ENCODE measurements at regions not wholly inside any gene's neighbourhood (a gene's known extent, or its start where the extent isn't known, plus 50 kb on each side); places are given as distances from the start of the nearest gene placed in this dataset.
"Not testable (repeated sequence)": the region's sequence is repeated elsewhere in the genome, so short reads cannot be mapped to it uniquely, and the experiment has no call there.

- DNase-seq (ENCODE audit: low read depth) = not testable (repeated sequence)
These were observed 62.8 kb downstream of the RPS24 start for GRCh38 chr10:78096486-78096885.

DNA sequence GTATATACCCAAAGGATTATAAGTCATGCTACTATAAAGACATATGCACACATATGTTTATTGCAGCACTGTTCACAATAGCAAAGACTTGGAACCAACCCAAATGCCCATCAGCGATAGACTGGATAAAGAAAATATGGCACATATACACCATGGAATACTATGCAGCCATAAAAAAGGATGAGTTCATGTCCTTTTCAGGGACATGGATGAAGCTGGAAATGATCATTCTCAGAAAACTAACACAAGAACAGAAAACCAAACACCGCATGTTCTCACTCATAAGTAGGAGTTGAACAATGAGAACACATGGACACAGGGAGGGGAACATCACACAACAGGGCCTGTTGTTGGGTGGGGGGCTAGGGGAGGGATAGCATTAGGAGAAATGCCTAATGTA lies 68.9 kb downstream of the RPS24 start:
- not testable (repeated sequence) for DNase-seq (ENCODE audit: low read depth)

DNA sequence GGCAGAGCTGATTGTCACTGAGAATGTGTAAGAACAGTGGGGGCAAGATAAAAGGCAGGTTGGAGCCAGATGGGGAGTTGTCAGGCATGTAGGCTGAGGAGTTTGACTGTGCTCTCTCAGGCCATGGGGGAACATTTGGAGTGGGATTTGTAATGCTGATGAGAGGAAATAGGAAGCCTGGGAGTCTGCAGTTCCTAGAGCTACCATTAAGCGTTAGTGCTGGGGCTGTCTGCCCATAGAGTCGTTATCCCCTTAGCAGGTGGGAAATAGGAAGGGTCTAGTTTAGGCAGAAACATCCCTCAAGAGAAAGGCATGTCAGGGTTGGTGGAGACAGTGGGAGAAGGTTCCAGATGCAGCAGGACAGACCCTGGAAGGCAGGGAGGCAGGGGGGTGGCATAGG lies 75.5 kb downstream of the RPS24 start:
- no peak for DNase-seq (ENCODE audit: low read depth)

DNA sequence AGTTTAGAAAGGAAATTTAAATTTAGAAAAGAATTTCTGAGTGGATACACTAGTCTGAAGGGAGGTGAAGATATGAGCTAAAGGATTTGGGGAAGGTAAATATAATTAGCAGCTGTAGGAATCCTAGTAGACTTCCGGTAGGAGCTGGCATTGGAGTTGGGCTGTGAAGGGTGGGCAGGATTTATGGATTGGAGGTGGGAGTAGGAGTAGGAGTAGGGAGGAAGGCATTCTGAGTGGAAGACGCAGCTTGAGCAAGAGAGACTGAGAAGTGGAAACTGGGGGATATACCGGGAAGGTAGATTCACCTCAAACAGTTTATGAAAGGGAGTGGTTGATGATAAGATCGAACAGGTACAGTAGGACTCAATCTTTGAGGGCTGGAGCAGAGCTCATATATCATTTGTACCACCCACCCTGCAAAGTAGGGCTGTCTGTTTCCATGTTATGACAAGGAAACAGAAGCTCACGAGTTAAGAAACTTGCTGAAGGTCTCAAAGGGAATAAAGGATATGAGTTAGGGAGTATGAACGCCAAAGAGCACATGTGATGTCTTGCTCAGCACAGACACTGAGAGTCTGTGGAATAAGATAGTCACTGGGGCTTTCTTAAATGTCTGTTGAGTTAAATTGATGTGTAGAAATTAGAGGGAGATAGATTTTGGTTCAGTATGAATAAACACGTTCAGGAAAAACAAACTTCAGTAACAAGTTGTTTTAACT lies 81.6 kb downstream of the RPS24 start:
- DNase-seq (ENCODE audit: low read depth) = no peak

- DNase-seq (ENCODE audit: low read depth) = no peak
These were observed 82.7 kb downstream of the RPS24 start for GRCh38 chr10:78116361-78116760.

- DNase-seq (ENCODE audit: low read depth) = no peak
These were observed 84.9 kb downstream of the RPS24 start for GRCh38 chr10:78118591-78118990.

DNA sequence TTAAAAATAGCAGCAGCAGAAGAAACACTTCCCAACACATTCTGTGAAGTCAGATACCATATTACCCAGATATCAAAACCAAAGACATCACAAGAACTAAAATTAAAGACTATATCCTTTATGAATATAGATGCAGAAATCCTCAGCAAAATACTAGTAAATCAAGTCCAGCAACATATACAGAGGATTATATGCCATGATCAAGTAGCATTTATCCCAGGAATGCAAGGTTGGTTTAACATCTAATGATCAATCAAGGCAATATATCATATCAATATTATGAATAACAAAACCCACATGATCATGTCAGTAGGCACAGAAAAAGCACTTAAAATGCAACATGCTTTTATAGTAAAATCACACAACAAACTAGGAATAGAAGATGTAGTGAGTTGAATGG lies 88.1 kb downstream of the RPS24 start:
- no peak for DNase-seq (ENCODE audit: low read depth)

GRCh38 chr10:78124167-78124566 lies 90.5 kb downstream of the RPS24 start:
- DNase-seq (ENCODE audit: low read depth) = no peak

- DNase-seq (ENCODE audit: low read depth) = no peak
These were observed 95.5 kb downstream of the RPS24 start for GRCh38 chr10:78129211-78129610.

DNA sequence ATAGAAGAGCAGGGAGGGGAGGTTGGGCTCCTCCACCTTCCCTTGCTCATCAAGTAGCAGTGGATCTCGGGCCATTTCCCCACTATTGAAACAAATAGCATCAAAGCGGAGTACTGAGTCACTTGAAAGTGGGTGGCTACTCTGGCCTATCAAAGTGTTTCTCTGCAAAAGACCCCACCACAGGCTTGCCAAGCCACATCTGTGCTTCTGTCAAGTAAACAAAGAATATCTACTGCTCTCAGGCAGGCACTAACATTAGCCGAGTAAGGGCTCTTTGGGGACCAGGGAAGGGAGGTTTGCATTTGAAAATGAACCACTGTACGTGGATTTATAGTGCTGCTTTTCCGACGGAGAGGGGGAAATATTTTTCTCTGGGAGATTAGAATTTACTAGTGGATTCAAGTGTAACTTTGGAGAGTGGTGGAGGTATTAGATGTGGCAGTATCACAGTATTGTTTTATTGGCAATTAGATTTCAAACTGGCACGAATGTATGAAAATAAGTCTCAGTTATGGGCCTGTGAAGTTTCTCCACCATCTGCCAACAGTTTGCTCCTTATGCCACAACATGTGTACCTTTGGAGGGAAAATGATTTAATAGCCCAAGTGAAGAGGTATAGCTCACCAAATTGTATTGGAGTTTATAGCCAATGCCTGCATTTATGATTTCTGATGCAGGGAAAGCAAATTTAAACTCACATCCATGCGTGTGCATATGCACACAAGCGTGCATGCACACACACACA lies 97.5 kb downstream of the RPS24 start:
- DNase-seq (ENCODE audit: low read depth) = no peak

DNA sequence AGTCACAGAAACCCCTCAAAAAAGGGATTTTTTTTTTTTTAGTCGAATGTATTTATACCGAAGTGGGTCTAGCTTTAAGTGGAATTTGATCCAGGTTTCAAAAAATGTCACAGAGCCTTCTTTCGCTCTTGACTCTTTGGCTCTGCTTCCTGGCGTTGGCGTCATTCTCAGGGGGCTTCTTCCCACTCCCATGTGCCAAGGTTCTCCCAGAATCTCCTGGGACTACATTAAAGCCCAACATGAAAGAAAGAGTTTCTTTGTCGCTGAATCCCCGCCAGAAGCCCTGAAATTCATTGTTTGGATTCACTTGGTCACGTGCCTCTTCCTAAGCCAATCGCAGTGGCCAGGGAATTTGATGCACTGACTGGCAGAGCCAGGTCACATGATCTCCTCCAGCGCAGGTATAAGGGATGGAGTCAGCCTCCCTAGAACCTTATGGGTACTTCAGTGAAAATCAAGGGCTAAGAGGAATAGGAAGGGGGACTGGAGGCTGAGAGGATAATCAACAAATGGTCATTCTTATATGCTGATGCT lies 101.2 kb downstream of the RPS24 start:
- no peak for DNase-seq (ENCODE audit: low read depth)

DNA sequence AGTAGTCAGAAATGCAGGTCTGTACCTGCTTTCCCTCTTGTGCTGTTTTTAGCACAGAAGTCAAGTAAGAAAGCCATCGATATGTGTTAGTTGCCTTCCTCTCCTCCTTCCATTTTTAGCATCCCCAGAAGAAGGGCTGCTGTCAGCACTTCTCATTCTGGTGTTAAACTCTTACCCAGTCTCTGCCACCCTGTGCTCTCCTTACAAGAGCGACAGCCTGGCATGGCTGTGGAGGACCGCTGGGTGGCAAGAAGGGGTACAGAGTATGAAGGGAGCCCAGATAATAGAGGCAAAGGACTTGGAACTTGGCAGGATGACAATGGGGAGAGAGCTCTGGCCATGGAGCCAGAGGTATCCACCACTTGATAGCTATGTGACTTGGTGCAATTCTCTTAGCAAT lies 103.5 kb downstream of the RPS24 start:
- DNase-seq (ENCODE audit: low read depth) = no peak

GRCh38 chr10:78139341-78139740 lies 105.7 kb downstream of the RPS24 start:
- DNase-seq (ENCODE audit: low read depth) = no peak

DNA sequence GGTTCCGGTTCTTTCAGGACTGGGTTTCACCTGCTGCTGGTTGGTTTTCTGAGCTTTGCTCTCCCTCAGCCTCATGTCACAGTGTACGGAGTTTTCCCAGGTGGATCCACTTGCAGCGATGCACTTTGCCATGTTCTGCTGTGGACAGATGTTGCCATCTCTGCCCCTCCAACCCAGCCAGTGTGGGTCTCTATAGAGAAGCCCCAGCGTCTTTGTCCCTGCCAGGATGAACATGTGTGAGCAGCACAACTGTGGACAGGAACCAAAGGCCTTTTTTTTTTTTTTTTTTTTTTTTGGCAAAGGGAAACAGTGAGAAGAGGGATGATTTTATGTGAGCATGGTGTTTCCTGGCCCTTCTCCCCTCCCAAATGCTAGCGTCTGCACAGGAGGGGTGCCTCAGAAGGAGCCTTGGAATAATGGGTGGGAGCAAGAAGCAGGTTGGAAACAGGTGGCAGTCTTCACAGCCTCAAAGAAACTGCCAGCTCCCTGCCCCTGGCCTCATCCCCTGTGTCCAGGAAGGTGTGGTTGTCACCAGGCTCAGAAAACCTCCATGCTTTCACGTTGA lies 106.5 kb downstream of the RPS24 start:
- no peak for DNase-seq (ENCODE audit: low read depth)

DNA sequence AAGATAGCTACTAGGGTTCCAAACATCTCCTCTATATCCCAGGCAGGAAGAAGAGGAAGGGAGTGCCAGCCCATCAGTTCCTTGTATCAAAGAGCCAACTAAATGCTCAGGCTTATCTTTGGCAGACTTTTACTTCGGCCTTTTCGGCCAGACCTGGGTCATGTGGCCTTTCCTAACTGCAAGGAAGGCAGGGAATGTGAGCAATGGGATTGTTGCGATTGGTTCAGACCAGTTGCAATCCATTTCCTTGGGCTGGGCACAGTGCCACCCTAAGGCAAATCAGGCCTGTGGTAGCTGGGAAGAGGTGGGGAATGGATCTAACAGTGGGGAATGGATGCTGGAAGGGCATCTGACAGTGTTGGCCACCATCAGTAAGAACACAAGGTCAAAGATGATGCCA lies 109.9 kb downstream of the RPS24 start:
- DNase-seq (ENCODE audit: low read depth) = no peak

DNA sequence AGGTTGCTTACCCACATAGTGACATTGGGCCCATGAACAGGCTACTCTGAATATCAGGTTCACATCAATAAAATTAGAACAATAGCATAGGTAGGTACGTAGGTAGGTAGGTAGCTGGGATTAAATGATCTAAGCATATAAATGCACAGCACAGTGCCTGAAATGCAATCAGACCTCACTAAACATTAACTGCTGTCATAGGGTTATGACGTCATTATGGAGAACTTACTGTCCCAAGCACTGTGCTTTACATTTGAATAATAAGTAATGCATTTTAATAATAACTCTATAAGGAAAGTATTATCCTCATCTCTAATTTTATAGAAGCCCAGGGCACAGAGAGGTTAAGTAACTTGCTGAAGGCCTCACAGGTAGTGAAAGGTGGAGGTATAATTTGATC lies 112.5 kb downstream of the RPS24 start:
- no peak for DNase-seq (ENCODE audit: low read depth)

DNA sequence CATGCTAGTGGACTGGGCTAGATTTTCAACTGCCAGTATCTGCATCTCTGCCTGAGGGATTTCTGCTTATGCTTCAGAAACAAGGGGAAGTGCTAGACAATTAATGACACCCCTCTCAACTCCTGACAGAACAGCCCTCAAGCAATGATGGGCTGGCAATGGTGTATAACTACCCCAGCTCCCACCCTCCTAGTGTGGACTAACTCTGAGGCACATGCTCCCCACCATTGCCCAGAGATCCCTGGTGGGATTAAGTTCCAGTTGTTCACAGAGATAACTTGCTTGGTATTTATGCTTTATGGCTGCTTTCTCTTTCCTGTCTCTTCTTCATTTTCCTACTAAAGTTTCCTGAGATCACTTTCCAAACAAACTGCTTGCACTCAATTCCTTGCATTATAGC lies 113.5 kb downstream of the RPS24 start:
- DNase-seq (ENCODE audit: low read depth) = no peak

- no peak for DNase-seq (ENCODE audit: low read depth)
These were observed 114.7 kb downstream of the RPS24 start for GRCh38 chr10:78148216-78148960.

DNA sequence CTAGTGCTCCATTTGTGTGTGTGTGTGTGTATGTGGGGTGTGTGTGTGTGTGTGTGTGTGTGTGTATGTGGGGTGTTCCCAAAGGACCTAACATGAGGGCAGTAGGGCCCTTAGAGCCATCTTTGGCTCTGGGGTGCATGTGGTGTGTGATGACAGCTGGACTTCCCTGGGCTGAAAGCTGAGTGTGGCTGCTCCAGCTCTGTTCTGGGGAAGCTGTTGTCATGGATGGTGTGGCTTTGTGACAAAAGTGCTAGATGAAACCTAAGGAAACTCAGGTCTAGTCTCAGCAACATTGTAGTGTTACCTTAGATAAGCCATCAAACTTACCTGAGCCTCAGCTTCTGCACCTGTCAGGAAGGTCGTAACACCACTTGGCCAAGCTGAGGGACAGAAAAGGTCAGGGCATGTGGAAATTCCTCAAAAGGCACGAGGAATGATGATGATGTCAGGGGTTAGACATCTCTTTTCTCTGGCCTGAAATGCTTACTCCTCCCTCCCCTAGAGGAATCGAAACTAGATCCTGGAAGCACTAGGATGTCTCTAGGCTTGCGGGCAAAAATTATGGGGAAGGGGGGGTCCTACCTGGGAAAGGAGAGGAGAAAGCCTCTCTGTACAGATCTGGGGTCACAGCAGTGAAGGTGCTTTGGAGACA lies 115.4 kb downstream of the RPS24 start:
- no peak for DNase-seq (ENCODE audit: low read depth)

DNA sequence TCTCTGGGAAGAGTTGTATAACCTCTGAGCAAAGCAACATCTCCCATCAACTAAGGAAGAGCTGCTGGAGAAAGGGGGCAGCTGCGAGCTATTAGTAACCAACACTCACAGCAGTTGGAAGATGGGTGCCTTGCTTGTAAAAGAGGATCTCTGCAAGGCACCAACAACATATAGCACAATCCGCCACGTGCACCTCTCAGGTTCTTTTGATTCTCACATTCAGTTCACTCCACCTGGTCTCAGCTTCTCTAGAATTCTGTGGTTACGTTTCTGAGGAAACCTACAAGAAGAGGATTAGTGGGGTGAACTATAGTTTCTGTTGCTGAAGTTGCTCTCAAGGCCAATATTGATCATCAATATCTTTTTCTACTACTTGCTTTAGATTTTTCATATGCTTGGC lies 117.1 kb downstream of the RPS24 start:
- DNase-seq (ENCODE audit: low read depth) = no peak

- no peak for DNase-seq (ENCODE audit: low read depth)
These were observed 122.1 kb downstream of the RPS24 start for GRCh38 chr10:78155722-78156121.

DNA sequence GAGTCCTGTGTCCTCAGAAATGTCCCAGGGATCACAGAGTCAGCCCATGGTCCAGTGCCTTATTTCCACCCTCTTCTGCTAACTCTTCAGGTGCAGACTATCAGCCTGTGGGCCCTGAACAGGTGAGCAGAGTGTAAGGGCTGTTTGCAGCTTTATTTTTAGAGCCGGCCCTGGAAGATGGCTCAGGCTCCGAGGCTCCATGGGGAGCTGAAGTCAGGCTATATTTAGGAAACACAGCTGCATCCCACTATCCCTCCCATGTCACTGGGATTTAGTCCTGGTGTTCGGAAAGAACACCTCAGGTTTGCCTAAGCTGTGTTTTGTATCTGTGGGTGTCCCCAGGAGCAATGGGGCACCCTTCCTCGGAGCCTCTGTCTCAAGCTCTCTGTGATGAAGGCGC lies 126.9 kb downstream of the RPS24 start:
- no peak for DNase-seq (ENCODE audit: low read depth)

Data from activated T-cell treated with anti-CD3 and anti-CD28 coated beads for 24 hours (primary cell).